Liver (tissue), 8 donors: ENCODE measurements at regions not wholly inside any gene's neighbourhood (a gene's known extent, or its start where the extent isn't known, plus 50 kb on each side); places are given as distances from the start of the nearest gene placed in this dataset.

Experiments
- DNase-seq: peaks from one replicate; pipeline ENCODE4 v3.0.0-alpha.2; 2017; ENCODE audit warnings: low spot score
- H3K27ac ChIP-seq, 2 donors: one replicate each; pipeline ENCODE4 v1.7.0; 2013; ENCODE audit warnings: inconsistent platforms in 2 of 2, low read length in 2 of 2, control low read depth in 1 of 2, low read depth in 1 of 2, mild to moderate bottlenecking in 1 of 2
- H3K27me3 ChIP-seq, 4 donors: one replicate each; pipeline versions ENCODE4 v1.6.1 to v1.7.0; 2013; ENCODE audit warnings: low read length in 3 of 4, inconsistent platforms in 1 of 4, mild to moderate bottlenecking in 1 of 4, moderate library complexity in 1 of 4; ENCODE audit not compliant: control insufficient read depth in 4 of 4, insufficient read depth in 4 of 4
- H3K36me3 ChIP-seq, 4 donors: one replicate each; pipeline versions ENCODE4 v1.6.1 to v1.7.0; 2013; ENCODE audit warnings: low read length in 3 of 4, mild to moderate bottlenecking in 3 of 4, low read depth in 1 of 4, moderate library complexity in 1 of 4; ENCODE audit not compliant: control insufficient read depth in 4 of 4, insufficient read depth in 3 of 4
- H3K4me1 ChIP-seq, 4 donors: one replicate each; pipeline versions ENCODE4 v1.6.1 to v1.7.0; 2013; ENCODE audit warnings: low read length in 3 of 4, mild to moderate bottlenecking in 3 of 4, moderate library complexity in 1 of 4; ENCODE audit not compliant: control insufficient read depth in 4 of 4, insufficient read depth in 4 of 4
- H3K4me3 ChIP-seq, 3 donors: one replicate each; pipeline versions ENCODE4 v1.6.1 to v1.7.0; 2013; ENCODE audit warnings: low read length in 3 of 3, control low read depth in 1 of 3, low read depth in 1 of 3, mild to moderate bottlenecking in 1 of 3
- H3K9ac ChIP-seq, 2 donors: one replicate each; pipeline ENCODE4 v1.7.0; 2013; ENCODE audit warnings: low read length in 2 of 2, mild to moderate bottlenecking in 2 of 2, moderate library complexity in 2 of 2, control low read depth in 1 of 2, low read depth in 1 of 2
- H3K9me3 ChIP-seq, 4 donors: one replicate each; pipeline versions ENCODE4 v1.6.1 to v1.7.0; 2013; ENCODE audit warnings: low read length in 3 of 4; ENCODE audit not compliant: control insufficient read depth in 4 of 4
- CTCF ChIP-seq: fragments of 150-350 bp; IDR thresholded peaks from 2 replicates; pipeline ENCODE4 v1.5.1; 2017; ENCODE audit warnings: improper control_type of control experiment, low read depth, low read length; ENCODE audit not compliant: missing input control
- EGR1 ChIP-seq, 2 donors: IDR thresholded peaks; 2 replicates each; pipeline ENCODE4 v1.6.1; 2016 to 2018; ENCODE audit warnings: antibody characterized with exemption in 2 of 2, low read depth in 2 of 2
- FOXA1 ChIP-seq: IDR thresholded peaks from 2 replicates; pipeline ENCODE4 v1.6.1; 2016; ENCODE audit warnings: antibody characterized with exemption
- FOXA2 ChIP-seq: IDR thresholded peaks from 2 replicates; pipeline ENCODE4 v1.6.1; 2016; ENCODE audit warnings: antibody characterized with exemption
- HNF4A ChIP-seq, 2 donors: conservative IDR thresholded peaks; 2 replicates each; pipeline ENCODE4 v1.6.1; 2016; ENCODE audit warnings: antibody characterized with exemption in 2 of 2, mild to moderate bottlenecking in 2 of 2
- HNF4G ChIP-seq: IDR thresholded peaks from 2 replicates; pipeline ENCODE4 v1.6.1; 2016; ENCODE audit warnings: antibody characterized with exemption
- JUND ChIP-seq, 2 donors: IDR thresholded peaks; 2 replicates each; pipeline ENCODE4 v1.6.1; 2016; ENCODE audit warnings: antibody characterized with exemption in 2 of 2
- RAD21 ChIP-seq, 2 donors: IDR thresholded peaks; 2 replicates each; pipeline ENCODE4 v1.6.1; 2016; ENCODE audit warnings: antibody characterized with exemption in 2 of 2, mild to moderate bottlenecking in 2 of 2
- REST ChIP-seq: IDR thresholded peaks from 2 replicates; pipeline ENCODE4 v1.6.1; 2016; ENCODE audit warnings: antibody characterized with exemption, mild to moderate bottlenecking
- RXRA ChIP-seq, 2 donors: IDR thresholded peaks; 2 replicates each; pipeline ENCODE4 v1.6.1; 2017 to 2018; ENCODE audit warnings: antibody characterized with exemption in 2 of 2, mild to moderate bottlenecking in 1 of 2
- SP1 ChIP-seq: IDR thresholded peaks from 2 replicates; pipeline ENCODE4 v1.6.1; 2018; ENCODE audit warnings: antibody characterized with exemption, mild to moderate bottlenecking
- TAF1 ChIP-seq: conservative IDR thresholded peaks from 2 replicates; pipeline ENCODE4 v1.6.1; 2016; ENCODE audit warnings: antibody characterized with exemption, mild to moderate bottlenecking
- YY1 ChIP-seq: IDR thresholded peaks from 2 replicates; pipeline ENCODE4 v1.6.1; 2016; ENCODE audit warnings: antibody characterized with exemption, mild to moderate bottlenecking
- WGBS: extraction: QIAGEN DNeasy Blood & Tissue Kit; methylation state at CpG from one replicate; pipeline ENCODE4 v1.1.7; 2013; 5-methylcytosine and 5-hydroxymethylcytosine counted together
- TF ChIP-seq, protein P1 (sequence below): IDR thresholded peaks from 2 replicates; pipeline ENCODE4 v1.6.1; 2016; ENCODE audit warnings: antibody characterized with exemption
- TF ChIP-seq, protein P2 (sequence below): IDR thresholded peaks from 2 replicates; pipeline ENCODE4 v1.6.1; 2016; ENCODE audit warnings: antibody characterized with exemption
- donor health status: healthy.
- donor health status: healthy.
- donor health status: healthy.
- donor health status: healthy.
- donor health status: healthy.

GRCh38 chr7:131016230-131016629, 282.2 kb upstream of the KLF14 start:
- DNase-seq, result no peak

GRCh38 chr7:131019351-131019750, 285.3 kb upstream of the KLF14 start:
- Histone ChIP-seq H3K36me3 (no peaks in the 10 kb centered on the region), H3K27ac (no peak overlapping the region), H3K27me3 (no peaks in the 10 kb centered on the region), H3K9me3 (no peaks in the 10 kb centered on the region), H3K9ac (no peak overlapping the region), H3K4me3 (no peak overlapping the region), H3K4me1 (peaks cover 2 to 17% (median 8%) of the 10 kb centered on the region in 4 donors)
- TF ChIP-seq FOXA2 (no peak), RAD21 (IDR thresholded peaks at IDR 0.05) (no peak), JUND (IDR thresholded peaks at IDR 0.05) (no peak), REST (no peak), CTCF (no peak), SP1 (no peak), RXRA (IDR thresholded peaks at IDR 0.05) (no peak), TAF1 (no peak), HNF4A (conservative IDR thresholded peaks at IDR 0.05) (no peak), YY1 (no peak)
- TF ChIP-seq, protein P1, sequence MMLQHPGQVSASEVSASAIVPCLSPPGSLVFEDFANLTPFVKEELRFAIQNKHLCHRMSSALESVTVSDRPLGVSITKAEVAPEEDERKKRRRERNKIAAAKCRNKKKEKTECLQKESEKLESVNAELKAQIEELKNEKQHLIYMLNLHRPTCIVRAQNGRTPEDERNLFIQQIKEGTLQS, result no peak
- TF ChIP-seq, protein P2, sequence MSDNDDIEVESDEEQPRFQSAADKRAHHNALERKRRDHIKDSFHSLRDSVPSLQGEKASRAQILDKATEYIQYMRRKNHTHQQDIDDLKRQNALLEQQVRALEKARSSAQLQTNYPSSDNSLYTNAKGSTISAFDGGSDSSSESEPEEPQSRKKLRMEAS, result no peak
- DNase-seq, result no peak
- 90% methylated on average over 1 of the region's 1 CpG for WGBS

More at GRCh38 chr7:131016230-131016629, 282.2 kb upstream of the KLF14 start:
- TF ChIP-seq FOXA1, result no peak
- peak; percentile 38 to 63 for TF ChIP-seq HNF4A (conservative IDR thresholded peaks at IDR 0.05)
- TF ChIP-seq FOXA2, result peak; percentile 50
- no peak for TF ChIP-seq REST
- TF ChIP-seq HNF4G, result no peak
- no peak for TF ChIP-seq EGR1 (IDR thresholded peaks at IDR 0.05; ENCODE audit: low read depth in 2 of 2)
- TF ChIP-seq YY1, result no peak
- TF ChIP-seq, protein P1, result no peak
- TF ChIP-seq RXRA (IDR thresholded peaks at IDR 0.05), result peak; percentile 26 to 53
- H3K27me3 ChIP-seq, result no peaks in the 10 kb centered on the region
- no peak overlapping the region for H3K4me3 ChIP-seq
- H3K36me3 ChIP-seq, result no peaks in the 10 kb centered on the region
- no peaks in the 10 kb centered on the region for H3K9me3 ChIP-seq
- 76% methylated on average over 1 of the region's 1 CpG for WGBS
- H3K27ac ChIP-seq, result peak overlapping the region; percentile 9 to 44
- H3K4me1 ChIP-seq, result peaks cover 18 to 37% (median 25%) of the 10 kb centered on the region in 4 donors
- H3K9ac ChIP-seq, result no peak overlapping the region
